ENCODE measurements at regions not wholly inside any gene's neighbourhood (a gene's known extent, or its start where the extent isn't known, plus 50 kb on each side); places are given as distances from the start of the nearest gene placed in this dataset.

GRCh38 chr3:135755330-135756105 lies 210.0 kb upstream of the PPP2R3A start:
- 50 to 55% methylated on average over 2 of the region's 2 CpGs for WGBS, 2 donors
- Histone ChIP-seq H3K27me3 (ENCODE audit: control insufficient read depth in 1 of 2, insufficient read depth in 2 of 2, low read length in 2 of 2) (no peaks in the 10 kb centered on the region), H3K36me3 (ENCODE audit: control insufficient read depth in 2 of 2, insufficient read depth in 2 of 2, low read length in 1 of 2) (no peaks in the 10 kb centered on the region), H3K9me3 (ENCODE audit: control insufficient read depth in 2 of 2, insufficient read depth in 1 of 2, low read depth in 1 of 2, low read length in 1 of 2) (no peaks in the 10 kb centered on the region), H3K27ac (ENCODE audit: low read depth in 2 of 2, low read length in 1 of 2) (no peak overlapping the region), H3K4me1 (ENCODE audit: control insufficient read depth in 2 of 2, insufficient read depth in 2 of 2, low read length in 1 of 2) (no peaks in the 10 kb centered on the region), H3K4me3 (ENCODE audit: low read depth in 1 of 2, low read length in 2 of 2) (no peak overlapping the region)

DNA sequence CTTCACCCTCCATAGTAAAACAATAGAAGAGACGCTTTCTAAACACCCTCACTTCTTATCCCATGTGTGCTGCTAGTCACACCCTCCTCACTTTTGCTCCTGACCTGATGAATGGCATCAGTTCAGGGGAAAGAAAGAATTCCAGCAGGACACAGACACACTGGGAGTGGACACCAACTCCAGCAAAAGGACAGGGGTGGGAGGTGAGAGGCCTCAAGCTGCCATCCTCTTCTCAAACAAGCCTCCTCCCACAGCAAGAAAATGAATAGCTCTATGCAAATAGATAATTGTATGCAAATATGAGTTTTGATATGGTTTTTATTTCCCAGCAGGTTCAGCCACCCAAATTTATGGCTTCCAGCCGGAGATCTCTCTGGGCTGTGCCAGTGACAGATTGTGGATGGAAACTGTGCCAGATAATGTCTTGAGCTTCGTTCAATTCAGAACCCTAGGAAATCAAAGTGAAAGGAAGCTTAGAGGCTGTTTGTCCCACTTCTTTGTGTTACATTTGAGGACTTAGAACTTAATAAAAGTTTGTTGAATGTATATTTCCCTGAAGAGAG lies 209.3 kb upstream of the PPP2R3A start:
- H3K9me3 ChIP-seq (ENCODE audit: control insufficient read depth in 2 of 2, insufficient read depth in 1 of 2, low read depth in 1 of 2, low read length in 1 of 2): no peaks in the 10 kb centered on the region
- no peak overlapping the region for H3K27ac ChIP-seq (ENCODE audit: low read depth in 2 of 2, low read length in 1 of 2)
- H3K4me3 ChIP-seq (ENCODE audit: low read depth in 1 of 2, low read length in 2 of 2): no peak overlapping the region
- H3K36me3 ChIP-seq (ENCODE audit: control insufficient read depth in 2 of 2, insufficient read depth in 2 of 2, low read length in 1 of 2): no peaks in the 10 kb centered on the region
- 39 to 46% methylated on average over 3 of the region's 3 CpGs for WGBS, 2 donors
- H3K4me1 ChIP-seq (ENCODE audit: control insufficient read depth in 2 of 2, insufficient read depth in 2 of 2, low read length in 1 of 2): no peaks in the 10 kb centered on the region
- no peaks in the 10 kb centered on the region for H3K27me3 ChIP-seq (ENCODE audit: control insufficient read depth in 1 of 2, insufficient read depth in 2 of 2, low read length in 2 of 2)

DNA sequence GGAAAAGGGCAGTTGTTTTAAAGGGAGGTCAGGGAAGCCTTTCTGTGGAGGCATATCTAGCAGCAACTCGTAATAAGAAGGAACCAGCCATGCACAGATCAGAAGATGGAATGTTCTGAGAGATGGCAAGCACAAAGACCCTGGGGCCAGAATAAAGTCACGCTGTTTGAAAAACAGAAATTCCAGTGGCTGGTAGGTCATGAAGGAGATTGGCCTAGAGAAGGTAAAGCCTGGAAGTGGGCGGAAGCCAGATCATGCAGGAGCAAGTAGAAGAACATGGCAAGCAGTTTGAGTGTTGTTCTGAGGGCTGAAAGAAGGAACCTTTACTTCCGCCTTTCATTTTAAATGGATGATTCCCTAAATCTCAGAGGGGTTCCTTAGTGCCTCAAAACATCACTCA lies 208.1 kb upstream of the PPP2R3A start:
- Histone ChIP-seq H3K9me3 (ENCODE audit: control insufficient read depth in 2 of 2, insufficient read depth in 1 of 2, low read depth in 1 of 2, low read length in 1 of 2) (no peaks in the 10 kb centered on the region), H3K27ac (ENCODE audit: low read depth in 2 of 2, low read length in 1 of 2) (no peak overlapping the region), H3K4me3 (ENCODE audit: low read depth in 1 of 2, low read length in 2 of 2) (no peak overlapping the region), H3K4me1 (ENCODE audit: control insufficient read depth in 2 of 2, insufficient read depth in 2 of 2, low read length in 1 of 2) (no peaks in the 10 kb centered on the region), H3K27me3 (ENCODE audit: control insufficient read depth in 1 of 2, insufficient read depth in 2 of 2, low read length in 2 of 2) (no peaks in the 10 kb centered on the region), H3K36me3 (ENCODE audit: control insufficient read depth in 2 of 2, insufficient read depth in 2 of 2, low read length in 1 of 2) (no peaks in the 10 kb centered on the region)
- 56 to 77% methylated on average over 4 of the region's 4 CpGs for WGBS, 2 donors

GRCh38 chr3:135758961-135759360 lies 206.6 kb upstream of the PPP2R3A start:
- H3K4me3 ChIP-seq (ENCODE audit: low read depth in 1 of 2, low read length in 2 of 2): no peak overlapping the region
- no peaks in the 10 kb centered on the region for H3K27me3 ChIP-seq (ENCODE audit: control insufficient read depth in 1 of 2, insufficient read depth in 2 of 2, low read length in 2 of 2)
- H3K36me3 ChIP-seq (ENCODE audit: control insufficient read depth in 2 of 2, insufficient read depth in 2 of 2, low read length in 1 of 2): no peaks in the 10 kb centered on the region
- 96 to 97% methylated on average over 1 of the region's 1 CpG for WGBS, 2 donors
- H3K9me3 ChIP-seq (ENCODE audit: control insufficient read depth in 2 of 2, insufficient read depth in 1 of 2, low read depth in 1 of 2, low read length in 1 of 2): no peaks in the 10 kb centered on the region
- no peaks in the 10 kb centered on the region for H3K4me1 ChIP-seq (ENCODE audit: control insufficient read depth in 2 of 2, insufficient read depth in 2 of 2, low read length in 1 of 2)
- H3K27ac ChIP-seq (ENCODE audit: low read depth in 2 of 2, low read length in 1 of 2): no peak overlapping the region

GRCh38 chr3:135759651-135760050 lies 205.9 kb upstream of the PPP2R3A start:
- no peaks in the 10 kb centered on the region for H3K9me3 ChIP-seq (ENCODE audit: control insufficient read depth in 2 of 2, insufficient read depth in 1 of 2, low read depth in 1 of 2, low read length in 1 of 2)
- H3K27ac ChIP-seq (ENCODE audit: low read depth in 2 of 2, low read length in 1 of 2): no peak overlapping the region
- no peaks in the 10 kb centered on the region for H3K4me1 ChIP-seq (ENCODE audit: control insufficient read depth in 2 of 2, insufficient read depth in 2 of 2, low read length in 1 of 2)
- WGBS, 2 donors: 86 to 89% methylated on average over 3 of the region's 3 CpGs
- no peak overlapping the region for H3K4me3 ChIP-seq (ENCODE audit: low read depth in 1 of 2, low read length in 2 of 2)
- H3K36me3 ChIP-seq (ENCODE audit: control insufficient read depth in 2 of 2, insufficient read depth in 2 of 2, low read length in 1 of 2): no peaks in the 10 kb centered on the region
- H3K27me3 ChIP-seq (ENCODE audit: control insufficient read depth in 1 of 2, insufficient read depth in 2 of 2, low read length in 2 of 2): no peaks in the 10 kb centered on the region

DNA sequence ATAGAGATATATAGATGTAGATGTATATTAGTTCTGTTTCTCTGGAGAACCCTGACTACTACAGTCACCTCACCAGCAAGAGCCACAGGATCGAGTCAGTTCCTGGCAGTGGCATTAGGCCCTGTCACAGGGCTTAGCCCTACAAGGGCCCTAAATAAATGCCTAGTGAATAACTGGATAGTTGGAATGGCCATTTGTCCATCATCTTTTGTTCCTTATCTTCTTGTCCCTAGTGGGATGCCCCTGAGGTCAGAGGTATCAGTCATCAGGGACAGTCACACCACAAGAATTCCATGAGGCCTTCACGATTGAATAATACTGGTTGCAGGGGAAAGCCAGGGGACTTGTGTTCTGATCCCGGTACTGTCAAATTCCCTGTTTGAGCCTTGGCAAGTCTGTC lies 204.9 kb upstream of the PPP2R3A start:
- WGBS, 2 donors: 64 to 65% methylated on average over 3 of the region's 3 CpGs

DNA sequence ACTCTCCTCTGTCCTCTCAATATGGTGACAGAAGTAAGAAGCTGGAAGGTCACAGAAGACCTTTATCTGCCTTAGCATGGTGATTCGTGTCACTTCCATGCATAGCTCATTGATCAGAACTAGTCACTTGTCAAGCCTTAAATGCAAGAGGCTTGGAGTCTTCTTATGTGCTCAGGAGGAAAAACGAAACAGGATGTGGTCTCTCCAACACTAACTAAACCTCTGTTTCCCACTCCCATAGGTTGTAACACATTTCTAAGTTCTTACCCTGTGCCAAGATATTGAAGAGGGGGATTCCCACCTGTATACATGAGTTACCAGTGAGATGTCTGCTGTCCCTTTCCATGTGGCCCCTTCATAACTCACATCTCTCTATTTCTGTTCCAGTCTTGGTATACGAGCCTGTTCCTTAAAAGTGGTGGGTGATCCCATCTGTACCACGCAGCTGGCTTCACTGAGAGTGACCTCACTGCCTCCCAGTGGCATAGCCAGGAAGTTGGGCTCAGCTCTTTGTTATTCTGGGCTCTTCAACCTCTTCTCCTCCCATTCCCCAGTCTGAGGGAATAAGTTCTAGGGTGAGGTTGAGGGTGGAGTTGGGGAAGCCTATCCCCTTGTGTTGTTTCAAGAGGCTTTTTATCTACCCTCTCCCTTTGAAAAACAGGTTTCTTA lies 203.2 kb upstream of the PPP2R3A start:
- no peak overlapping the region for H3K4me3 ChIP-seq (ENCODE audit: low read depth in 1 of 2, low read length in 2 of 2)
- no peaks in the 10 kb centered on the region for H3K27me3 ChIP-seq (ENCODE audit: control insufficient read depth in 1 of 2, insufficient read depth in 2 of 2, low read length in 2 of 2)
- no peak overlapping the region for H3K27ac ChIP-seq (ENCODE audit: low read depth in 2 of 2, low read length in 1 of 2)
- no peaks in the 10 kb centered on the region for H3K9me3 ChIP-seq (ENCODE audit: control insufficient read depth in 2 of 2, insufficient read depth in 1 of 2, low read depth in 1 of 2, low read length in 1 of 2)
- H3K36me3 ChIP-seq (ENCODE audit: control insufficient read depth in 2 of 2, insufficient read depth in 2 of 2, low read length in 1 of 2): no peaks in the 10 kb centered on the region
- H3K4me1 ChIP-seq (ENCODE audit: control insufficient read depth in 2 of 2, insufficient read depth in 2 of 2, low read length in 1 of 2): no peaks in the 10 kb centered on the region
- WGBS, 2 donors: 34 to 42% methylated on average over 4 of the region's 4 CpGs

More for the DNA sequence above, 204.9 kb upstream of the PPP2R3A start:
- Histone ChIP-seq H3K9me3 (ENCODE audit: control insufficient read depth in 2 of 2, insufficient read depth in 1 of 2, low read depth in 1 of 2, low read length in 1 of 2) (no peaks in the 10 kb centered on the region), H3K36me3 (ENCODE audit: control insufficient read depth in 2 of 2, insufficient read depth in 2 of 2, low read length in 1 of 2) (no peaks in the 10 kb centered on the region), H3K27me3 (ENCODE audit: control insufficient read depth in 1 of 2, insufficient read depth in 2 of 2, low read length in 2 of 2) (no peaks in the 10 kb centered on the region), H3K4me3 (ENCODE audit: low read depth in 1 of 2, low read length in 2 of 2) (no peak overlapping the region), H3K27ac (ENCODE audit: low read depth in 2 of 2, low read length in 1 of 2) (no peak overlapping the region), H3K4me1 (ENCODE audit: control insufficient read depth in 2 of 2, insufficient read depth in 2 of 2, low read length in 1 of 2) (no peaks in the 10 kb centered on the region)

DNA sequence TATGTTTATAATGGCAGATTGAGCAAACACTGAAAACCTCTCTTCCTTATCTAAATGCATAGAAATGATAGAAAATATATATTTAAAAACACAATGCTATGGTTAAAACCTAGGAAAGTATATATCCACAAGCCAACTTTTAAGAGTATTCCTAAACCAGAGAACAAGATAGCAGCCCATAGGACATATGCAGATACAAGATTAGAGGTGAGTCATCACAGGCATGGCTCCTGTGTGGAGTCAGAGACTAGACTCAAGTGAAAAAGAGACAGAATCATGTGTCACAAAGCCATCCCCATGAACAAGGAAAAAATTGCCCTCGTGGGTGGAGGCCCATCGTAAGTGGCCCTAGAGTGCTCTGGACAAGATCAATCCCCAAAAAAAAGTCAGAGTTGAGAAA lies 199.4 kb upstream of the PPP2R3A start:
- H3K4me1 ChIP-seq (ENCODE audit: control insufficient read depth in 2 of 2, insufficient read depth in 2 of 2, low read length in 1 of 2): no peaks in the 10 kb centered on the region
- WGBS, 2 donors: 75% methylated on average over 2 of the region's 2 CpGs
- H3K4me3 ChIP-seq (ENCODE audit: low read depth in 1 of 2, low read length in 2 of 2): no peak overlapping the region
- no peak overlapping the region for H3K27ac ChIP-seq (ENCODE audit: low read depth in 2 of 2, low read length in 1 of 2)
- no peaks in the 10 kb centered on the region for H3K9me3 ChIP-seq (ENCODE audit: control insufficient read depth in 2 of 2, insufficient read depth in 1 of 2, low read depth in 1 of 2, low read length in 1 of 2)
- H3K36me3 ChIP-seq (ENCODE audit: control insufficient read depth in 2 of 2, insufficient read depth in 2 of 2, low read length in 1 of 2): no peaks in the 10 kb centered on the region
- H3K27me3 ChIP-seq (ENCODE audit: control insufficient read depth in 1 of 2, insufficient read depth in 2 of 2, low read length in 2 of 2): no peaks in the 10 kb centered on the region

GRCh38 chr3:135771760-135772159 lies 193.8 kb upstream of the PPP2R3A start:
- H3K4me1 ChIP-seq (ENCODE audit: control insufficient read depth in 2 of 2, insufficient read depth in 2 of 2, low read length in 1 of 2): no peaks in the 10 kb centered on the region

More at GRCh38 chr3:135771760-135772159, 193.8 kb upstream of the PPP2R3A start:
- no peak overlapping the region for H3K4me3 ChIP-seq (ENCODE audit: low read depth in 1 of 2, low read length in 2 of 2)
- H3K27ac ChIP-seq (ENCODE audit: low read depth in 2 of 2, low read length in 1 of 2): no peak overlapping the region
- H3K9me3 ChIP-seq (ENCODE audit: control insufficient read depth in 2 of 2, insufficient read depth in 1 of 2, low read depth in 1 of 2, low read length in 1 of 2): no peaks in the 10 kb centered on the region
- H3K27me3 ChIP-seq (ENCODE audit: control insufficient read depth in 1 of 2, insufficient read depth in 2 of 2, low read length in 2 of 2): no peaks in the 10 kb centered on the region
- H3K36me3 ChIP-seq (ENCODE audit: control insufficient read depth in 2 of 2, insufficient read depth in 2 of 2, low read length in 1 of 2): no peaks in the 10 kb centered on the region
- 53 to 55% methylated on average over 3 of the region's 3 CpGs for WGBS, 2 donors

Data from esophagus (tissue), 2 donors.